Transverse colon (tissue), 3 donors: ENCODE measurements at regions not wholly inside any gene's neighbourhood (a gene's known extent, or its start where the extent isn't known, plus 50 kb on each side); places are given as distances from the start of the nearest gene placed in this dataset.

Source experiments
- CTCF ChIP-seq, 5 experiments: fragments of 200-600 bp in 3 of 5; fragments of 450-650 bp in 2 of 5; sonication (generic) in 3 of 5; IDR thresholded peaks; 1 replicate in 2 of 5; 2 replicates in 3 of 5; pipeline ENCODE4 v1.5.1; 2016 to 2017; ENCODE audit warnings: antibody characterized with exemption in 5 of 5, inconsistent platforms in 3 of 5, mild to moderate bottlenecking in 2 of 5, moderate library complexity in 1 of 5
- POLR2A ChIP-seq: fragments of 450-650 bp; IDR thresholded peaks from one replicate; pipeline ENCODE4 v1.6.1; 2016; ENCODE audit warnings: antibody characterized with exemption, mild to moderate bottlenecking, moderate library complexity

DNA sequence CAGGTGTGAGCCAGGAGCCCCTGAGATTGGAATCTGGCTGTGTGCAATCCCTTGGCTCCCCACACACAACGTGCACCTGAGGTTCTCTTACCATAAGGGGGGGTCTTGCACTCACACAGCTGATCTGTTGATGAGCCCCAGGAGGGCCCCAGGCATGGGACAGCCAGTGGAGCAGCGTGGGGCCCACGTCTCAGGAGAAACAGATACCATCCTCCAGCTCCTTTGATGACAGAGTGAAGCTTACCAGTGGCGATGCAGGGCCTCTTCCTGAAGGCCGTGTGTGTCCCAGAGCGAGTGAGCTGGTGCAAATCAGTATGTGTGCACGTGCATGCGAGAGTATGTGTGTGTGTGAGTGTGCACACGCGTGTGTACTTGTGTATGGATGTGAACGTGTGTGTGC, 287.4 kb downstream of the IRX1 start:
- no peak for TF ChIP-seq CTCF (IDR thresholded peaks at IDR 0.05)
- no peak for TF ChIP-seq POLR2A
